ENCODE measurements at regions not wholly inside any gene's neighbourhood (a gene's known extent, or its start where the extent isn't known, plus 50 kb on each side); places are given as distances from the start of the nearest gene placed in this dataset.

DNA sequence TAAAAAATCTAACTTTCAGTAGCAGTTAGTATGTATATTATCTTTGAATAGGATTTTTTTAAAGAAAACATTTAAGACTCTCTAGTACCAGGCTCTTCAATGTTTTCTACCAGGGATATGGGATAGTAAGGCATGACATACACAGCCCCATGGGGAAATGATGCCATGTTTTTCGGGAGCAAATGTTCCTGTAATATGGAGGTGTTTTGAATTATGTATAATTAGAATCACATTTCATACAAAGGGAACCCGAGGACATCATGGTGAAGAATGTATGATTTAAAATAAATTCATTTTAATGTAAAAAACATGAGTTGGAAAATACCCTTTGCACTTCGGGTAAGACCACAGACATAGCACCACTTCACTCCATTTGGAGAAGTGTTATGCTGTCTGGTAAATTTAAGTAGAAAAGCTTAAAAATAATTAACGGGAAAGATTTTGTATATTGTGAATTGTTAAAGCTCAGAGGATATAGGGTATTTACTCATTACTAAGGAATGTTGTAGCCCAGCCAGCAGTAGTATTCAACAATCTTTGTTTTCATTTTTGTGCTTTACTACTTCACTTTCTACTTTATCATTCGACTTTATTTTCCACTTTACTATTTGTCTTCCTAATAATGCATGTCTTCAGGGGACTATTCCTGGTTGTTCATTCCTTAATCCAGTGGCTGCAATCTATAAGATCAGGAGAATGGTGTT lies 2050.7 kb downstream of the ARAP2 start:
- H3K4me2 ChIP-seq = peak overlapping the region; percentile 28; the same call in 1 of the 3 replicates
- no peak for FAIRE-seq
- H3K27ac ChIP-seq = no peak overlapping the region
- no peak for ATAC-seq
- DNase-seq (ENCODE audit: low read depth in 1 of 2, low spot score in 1 of 2) = no peak
- no peaks in the 10 kb centered on the region for H3K9me3 ChIP-seq
- no peak overlapping the region for H3K4me3 ChIP-seq
- POLR2A ChIA-PET = no interaction called here
- CTCF ChIA-PET = no interaction called here
- 0 out of 3 replicates have a peak, but pooled peaks cover 6% of the 10 kb centered on the region for H3K4me1 ChIP-seq
- 23% methylated on average over 5 of the region's 5 CpGs for WGBS (ENCODE audit: missing lambda C conversion rate)
- TF ChIP-seq RNF2 (IDR thresholded peaks at IDR 0.05; ENCODE audit: borderline replicate concordance, low read depth) (no peak), EP300 (IDR thresholded peaks at IDR 0.05) (no peak), HDAC2 (IDR thresholded peaks at IDR 0.05) (no peak), FOSB (CRISPR knock-in tag; IDR thresholded peaks at IDR 0.05) (no peak), KDM5A (IDR thresholded peaks at IDR 0.05) (no peak), MAFK (IDR thresholded peaks at IDR 0.05; ENCODE audit: partially characterized antibody) (no peak), NPAS2 (CRISPR knock-in tag; IDR thresholded peaks at IDR 0.05; ENCODE audit: borderline replicate concordance) (no peak), TP53 (CRISPR knock-in tag; IDR thresholded peaks at IDR 0.05) (no peak), RFX5 (IDR thresholded peaks at IDR 0.05) (no peak), NFE2L2 (conservative IDR thresholded peaks at IDR 0.05; ENCODE audit: low read length) (no peak), HEYL (CRISPR knock-in tag; IDR thresholded peaks at IDR 0.05) (no peak), EHF (CRISPR knock-in tag; IDR thresholded peaks at IDR 0.05) (no peak), RARB (CRISPR knock-in tag; IDR thresholded peaks at IDR 0.05) (no peak), BHLHE40 (IDR thresholded peaks at IDR 0.05; ENCODE audit: low read depth, low read length) (no peak), CHD2 (IDR thresholded peaks at IDR 0.05; ENCODE audit: low read length, partially characterized antibody) (no peak), CHD4 (IDR thresholded peaks at IDR 0.05; ENCODE audit: borderline replicate concordance) (no peak)
- TF ChIP-seq, protein P1, sequence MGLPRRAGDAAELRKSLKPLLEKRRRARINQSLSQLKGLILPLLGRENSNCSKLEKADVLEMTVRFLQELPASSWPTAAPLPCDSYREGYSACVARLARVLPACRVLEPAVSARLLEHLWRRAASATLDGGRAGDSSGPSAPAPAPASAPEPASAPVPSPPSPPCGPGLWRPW (IDR thresholded peaks at IDR 0.05) = no peak
- TF ChIP-seq, protein P2, sequence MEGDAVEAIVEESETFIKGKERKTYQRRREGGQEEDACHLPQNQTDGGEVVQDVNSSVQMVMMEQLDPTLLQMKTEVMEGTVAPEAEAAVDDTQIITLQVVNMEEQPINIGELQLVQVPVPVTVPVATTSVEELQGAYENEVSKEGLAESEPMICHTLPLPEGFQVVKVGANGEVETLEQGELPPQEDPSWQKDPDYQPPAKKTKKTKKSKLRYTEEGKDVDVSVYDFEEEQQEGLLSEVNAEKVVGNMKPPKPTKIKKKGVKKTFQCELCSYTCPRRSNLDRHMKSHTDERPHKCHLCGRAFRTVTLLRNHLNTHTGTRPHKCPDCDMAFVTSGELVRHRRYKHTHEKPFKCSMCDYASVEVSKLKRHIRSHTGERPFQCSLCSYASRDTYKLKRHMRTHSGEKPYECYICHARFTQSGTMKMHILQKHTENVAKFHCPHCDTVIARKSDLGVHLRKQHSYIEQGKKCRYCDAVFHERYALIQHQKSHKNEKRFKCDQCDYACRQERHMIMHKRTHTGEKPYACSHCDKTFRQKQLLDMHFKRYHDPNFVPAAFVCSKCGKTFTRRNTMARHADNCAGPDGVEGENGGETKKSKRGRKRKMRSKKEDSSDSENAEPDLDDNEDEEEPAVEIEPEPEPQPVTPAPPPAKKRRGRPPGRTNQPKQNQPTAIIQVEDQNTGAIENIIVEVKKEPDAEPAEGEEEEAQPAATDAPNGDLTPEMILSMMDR (IDR thresholded peaks at IDR 0.05) = no peak

DNA sequence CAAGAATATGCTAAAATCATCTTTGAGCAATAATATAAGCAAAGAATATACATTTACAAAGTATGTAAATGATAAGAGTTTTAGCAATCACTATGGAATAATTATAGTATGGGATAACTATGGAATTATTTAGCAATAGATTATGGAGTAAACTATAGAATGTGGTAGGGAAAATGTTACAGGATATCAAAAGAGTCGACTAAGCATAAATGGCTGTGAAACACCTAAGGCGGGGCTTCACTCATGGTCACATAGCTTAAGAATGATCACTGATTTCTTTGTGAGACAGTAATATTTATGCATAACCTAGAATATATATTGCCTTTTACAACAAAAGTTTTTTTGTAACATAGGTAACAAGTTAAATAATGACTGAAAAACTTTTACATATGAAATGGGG lies 2049.7 kb downstream of the ARAP2 start:
- H3K27ac ChIP-seq = no peak overlapping the region
- H3K4me3 ChIP-seq = no peak overlapping the region
- 0 out of 3 replicates have a peak, but pooled peaks cover 6% of the 10 kb centered on the region for H3K4me1 ChIP-seq
- 57% methylated on average over 2 of the region's 2 CpGs for WGBS (ENCODE audit: missing lambda C conversion rate)
- ChIA-PET CTCF (no interaction called here), POLR2A (no interaction called here)
- DNase-seq (ENCODE audit: low read depth in 1 of 2, low spot score in 1 of 2) = no peak
- no peak for ATAC-seq
- H3K9me3 ChIP-seq = no peaks in the 10 kb centered on the region
- TF ChIP-seq MAFK (IDR thresholded peaks at IDR 0.05; ENCODE audit: partially characterized antibody) (peak; percentile 50), RFX5 (IDR thresholded peaks at IDR 0.05) (no peak), ZNF302 (CRISPR knock-in tag; IDR thresholded peaks at IDR 0.05) (no peak), SREBF2 (IDR thresholded peaks at IDR 0.05) (no peak), SMC3 (IDR thresholded peaks at IDR 0.05) (no peak), HOXA7 (CRISPR knock-in tag; IDR thresholded peaks at IDR 0.05) (no peak)
- H3K4me2 ChIP-seq = no peak overlapping the region
- no peak for FAIRE-seq

DNA sequence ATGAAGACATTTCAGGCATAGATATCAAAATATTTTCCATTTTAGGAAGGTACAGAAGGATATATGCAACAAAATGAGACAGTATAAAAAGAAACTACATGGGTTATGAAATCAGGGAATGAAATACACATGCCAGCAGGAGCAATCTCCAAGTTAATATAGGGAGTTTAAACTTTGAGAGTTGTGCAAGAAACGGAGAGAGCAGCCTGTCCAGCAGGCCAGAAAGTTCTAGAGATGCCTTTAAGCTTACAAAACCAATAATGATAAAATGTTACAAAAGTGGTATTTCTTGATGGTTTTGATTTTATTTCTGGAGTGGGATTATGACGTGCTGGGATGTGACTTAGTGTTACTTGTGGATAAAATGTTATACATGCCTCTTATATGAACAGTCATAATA lies 2047.9 kb downstream of the ARAP2 start:
- Histone ChIP-seq H3K4me1 (0 out of 3 replicates have a peak, but pooled peaks cover 6% of the 10 kb centered on the region), H3K4me2 (no peak overlapping the region), H3K4me3 (no peak overlapping the region), H3K27ac (no peak overlapping the region), H3K9me3 (no peaks in the 10 kb centered on the region)
- no peak for ATAC-seq
- ChIA-PET POLR2A (no interaction called here), CTCF (no interaction called here)
- TF ChIP-seq, protein P3, sequence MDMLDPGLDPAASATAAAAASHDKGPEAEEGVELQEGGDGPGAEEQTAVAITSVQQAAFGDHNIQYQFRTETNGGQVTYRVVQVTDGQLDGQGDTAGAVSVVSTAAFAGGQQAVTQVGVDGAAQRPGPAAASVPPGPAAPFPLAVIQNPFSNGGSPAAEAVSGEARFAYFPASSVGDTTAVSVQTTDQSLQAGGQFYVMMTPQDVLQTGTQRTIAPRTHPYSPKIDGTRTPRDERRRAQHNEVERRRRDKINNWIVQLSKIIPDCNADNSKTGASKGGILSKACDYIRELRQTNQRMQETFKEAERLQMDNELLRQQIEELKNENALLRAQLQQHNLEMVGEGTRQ (IDR thresholded peaks at IDR 0.05) = no peak
- no peak for TF ChIP-seq ZNF302 (CRISPR knock-in tag; IDR thresholded peaks at IDR 0.05)
- no peak for TF ChIP-seq FOSL2 (IDR thresholded peaks at IDR 0.05)
- TF ChIP-seq FOSL2 (CRISPR knock-in tag; IDR thresholded peaks at IDR 0.05) = no peak
- TF ChIP-seq TFCP2L1 (CRISPR knock-in tag; IDR thresholded peaks at IDR 0.05) = no peak
- no peak for TF ChIP-seq KDM1A (IDR thresholded peaks at IDR 0.05; ENCODE audit: low read depth)
- TF ChIP-seq EHMT2 (IDR thresholded peaks at IDR 0.05; ENCODE audit: low read depth) = no peak
- no peak for TF ChIP-seq FOXS1 (CRISPR knock-in tag; IDR thresholded peaks at IDR 0.05)
- TF ChIP-seq, protein P2 (IDR thresholded peaks at IDR 0.05) = no peak
- TF ChIP-seq POLR2A (IDR thresholded peaks at IDR 0.05; ENCODE audit: low read length) = no peak
- TF ChIP-seq HDAC2 (IDR thresholded peaks at IDR 0.05) = no peak
- TF ChIP-seq ZSCAN20 (CRISPR knock-in tag; IDR thresholded peaks at IDR 0.05) = no peak
- TF ChIP-seq CHD4 (IDR thresholded peaks at IDR 0.05; ENCODE audit: borderline replicate concordance) = no peak
- no peak for FAIRE-seq
- 53% methylated on average over 2 of the region's 2 CpGs for WGBS (ENCODE audit: missing lambda C conversion rate)
- no peak for DNase-seq (ENCODE audit: low read depth in 1 of 2, low spot score in 1 of 2)
